ENCODE measurements at regions not wholly inside any gene's neighbourhood (a gene's known extent, or its start where the extent isn't known, plus 50 kb on each side); places are given as distances from the start of the nearest gene placed in this dataset.

GRCh38 chr18:24761765-24762164 is 301.3 kb downstream of the HRH4 start (continued):
- TF ChIP-seq CHD7 (IDR thresholded peaks at IDR 0.05; ENCODE audit: insufficient replicate concordance, low read length) (no peak), JUN (IDR thresholded peaks at IDR 0.05; ENCODE audit: low read depth, low read length) (no peak), NANOG (IDR thresholded peaks at IDR 0.05; ENCODE audit: insufficient read depth, low read depth, low read length, poor library complexity, severe bottlenecking) (no peak), RBBP5 (IDR thresholded peaks at IDR 0.05; ENCODE audit: borderline replicate concordance, low read depth, low read length) (no peak), TBP (IDR thresholded peaks at IDR 0.05; ENCODE audit: low read depth, low read length) (no peak)
- TF ChIP-seq, protein P1, sequence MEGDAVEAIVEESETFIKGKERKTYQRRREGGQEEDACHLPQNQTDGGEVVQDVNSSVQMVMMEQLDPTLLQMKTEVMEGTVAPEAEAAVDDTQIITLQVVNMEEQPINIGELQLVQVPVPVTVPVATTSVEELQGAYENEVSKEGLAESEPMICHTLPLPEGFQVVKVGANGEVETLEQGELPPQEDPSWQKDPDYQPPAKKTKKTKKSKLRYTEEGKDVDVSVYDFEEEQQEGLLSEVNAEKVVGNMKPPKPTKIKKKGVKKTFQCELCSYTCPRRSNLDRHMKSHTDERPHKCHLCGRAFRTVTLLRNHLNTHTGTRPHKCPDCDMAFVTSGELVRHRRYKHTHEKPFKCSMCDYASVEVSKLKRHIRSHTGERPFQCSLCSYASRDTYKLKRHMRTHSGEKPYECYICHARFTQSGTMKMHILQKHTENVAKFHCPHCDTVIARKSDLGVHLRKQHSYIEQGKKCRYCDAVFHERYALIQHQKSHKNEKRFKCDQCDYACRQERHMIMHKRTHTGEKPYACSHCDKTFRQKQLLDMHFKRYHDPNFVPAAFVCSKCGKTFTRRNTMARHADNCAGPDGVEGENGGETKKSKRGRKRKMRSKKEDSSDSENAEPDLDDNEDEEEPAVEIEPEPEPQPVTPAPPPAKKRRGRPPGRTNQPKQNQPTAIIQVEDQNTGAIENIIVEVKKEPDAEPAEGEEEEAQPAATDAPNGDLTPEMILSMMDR (IDR thresholded peaks at IDR 0.05; ENCODE audit: control extremely low read depth in 1 of 3, insufficient read depth in 1 of 3, low read depth in 1 of 3, low read length in 3 of 3) = no peak
- TF ChIP-seq, protein P2, sequence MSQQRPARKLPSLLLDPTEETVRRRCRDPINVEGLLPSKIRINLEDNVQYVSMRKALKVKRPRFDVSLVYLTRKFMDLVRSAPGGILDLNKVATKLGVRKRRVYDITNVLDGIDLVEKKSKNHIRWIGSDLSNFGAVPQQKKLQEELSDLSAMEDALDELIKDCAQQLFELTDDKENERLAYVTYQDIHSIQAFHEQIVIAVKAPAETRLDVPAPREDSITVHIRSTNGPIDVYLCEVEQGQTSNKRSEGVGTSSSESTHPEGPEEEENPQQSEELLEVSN (IDR thresholded peaks at IDR 0.05) = no peak
- TF ChIP-seq, protein P3, sequence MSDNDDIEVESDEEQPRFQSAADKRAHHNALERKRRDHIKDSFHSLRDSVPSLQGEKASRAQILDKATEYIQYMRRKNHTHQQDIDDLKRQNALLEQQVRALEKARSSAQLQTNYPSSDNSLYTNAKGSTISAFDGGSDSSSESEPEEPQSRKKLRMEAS (IDR thresholded peaks at IDR 0.05) = no peak
